G401 (cell line): ENCODE measurements at regions not wholly inside any gene's neighbourhood (a gene's known extent, or its start where the extent isn't known, plus 50 kb on each side); places are given as distances from the start of the nearest gene placed in this dataset.
"Not testable (repeated sequence)": the region's sequence is repeated elsewhere in the genome, so short reads cannot be mapped to it uniquely, and the experiment has no call there.

Source experiments
- DNase-seq: peaks from one replicate; pipeline ENCODE4 v3.0.0-alpha.2; 2015; ENCODE audit warnings: low spot score
- in situ Hi-C: cut with HindIII; loops from 2 replicates; pipeline ENCODE4 v1.10.0; 2016; ENCODE audit warnings: low sequenced_read_pairs, mixed read lengths

DNA sequence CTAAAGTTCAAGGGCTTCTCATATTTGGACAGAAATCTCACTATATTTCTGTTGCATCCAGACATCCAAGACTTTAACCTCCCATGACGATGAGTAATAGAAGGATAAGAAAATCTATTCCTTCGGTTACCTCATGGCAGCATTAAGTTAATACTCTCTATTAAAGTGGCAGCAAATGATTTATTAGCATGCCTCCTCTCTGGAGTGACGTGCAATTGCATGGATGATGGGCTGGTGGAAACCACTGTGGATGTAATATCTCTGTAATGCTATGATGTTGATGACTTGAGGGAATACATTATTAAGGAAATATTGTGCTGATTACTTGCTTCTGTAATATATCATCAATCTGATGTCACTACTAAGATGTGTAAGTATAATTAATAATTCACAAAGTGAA lies 336.8 kb downstream of the DSEL start:
- no peak for DNase-seq
- in situ Hi-C loops, result no loop called here

DNA sequence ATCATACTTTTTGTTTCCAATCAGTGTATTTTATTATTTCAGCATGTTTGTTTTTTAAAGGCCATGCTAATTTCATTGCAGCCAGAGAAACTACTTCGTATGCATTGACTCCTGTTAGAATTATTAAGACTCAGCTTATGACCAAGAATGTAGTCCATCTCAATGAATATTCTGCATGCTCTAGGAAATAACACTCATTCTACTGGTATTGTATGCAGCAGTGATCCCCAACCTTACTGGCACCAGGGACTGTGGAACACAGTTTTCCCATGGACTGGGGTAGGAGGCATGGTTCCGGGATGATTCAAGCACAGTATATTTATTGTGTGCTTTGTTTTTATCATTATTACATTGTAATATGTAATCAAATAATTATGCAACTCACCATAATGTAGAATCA lies 356.9 kb downstream of the DSEL start:
- no peak for DNase-seq
- in situ Hi-C loops, result no loop called here

DNA sequence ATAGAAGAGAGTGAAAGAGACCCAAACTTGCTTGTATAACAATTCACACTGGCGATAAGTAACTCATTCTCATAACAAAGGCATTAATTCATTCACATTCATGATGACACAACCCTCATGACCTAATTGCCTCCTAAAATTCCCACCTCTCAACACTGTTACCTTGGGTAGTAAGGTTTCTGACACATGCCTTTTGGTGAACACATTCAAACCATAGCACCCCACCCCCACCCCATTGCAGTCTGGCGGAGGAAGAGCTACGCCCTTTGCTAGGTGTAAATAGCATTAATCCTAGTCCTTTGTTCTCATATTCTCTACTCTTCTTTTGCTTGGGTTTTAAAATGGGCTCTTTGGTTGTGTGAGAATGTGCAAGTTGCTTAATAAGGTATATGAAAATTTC lies 361.5 kb downstream of the DSEL start:
- DNase-seq, result no peak

DNA sequence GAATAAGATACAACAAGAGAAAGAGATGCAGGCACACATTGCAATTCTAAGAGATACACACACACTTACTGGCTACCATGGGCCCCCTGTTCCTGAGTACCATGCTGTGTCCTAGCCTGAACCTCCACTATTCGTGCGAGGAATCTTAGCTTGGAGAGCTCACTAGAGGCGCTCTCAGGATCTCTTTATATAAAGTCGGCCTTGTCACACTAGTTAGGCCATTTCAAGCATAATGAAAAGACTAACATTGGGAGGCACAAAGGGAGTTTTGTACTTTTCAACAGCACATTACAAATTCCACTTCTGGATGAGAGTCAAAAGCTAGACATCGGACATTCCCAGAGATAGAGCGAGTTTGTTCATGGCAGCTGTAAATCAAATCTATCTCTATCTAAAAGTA lies 365.2 kb downstream of the DSEL start:
- in situ Hi-C loops, result no loop called here

More for the DNA sequence above, 361.5 kb downstream of the DSEL start:
- in situ Hi-C loops, result no loop called here

DNA sequence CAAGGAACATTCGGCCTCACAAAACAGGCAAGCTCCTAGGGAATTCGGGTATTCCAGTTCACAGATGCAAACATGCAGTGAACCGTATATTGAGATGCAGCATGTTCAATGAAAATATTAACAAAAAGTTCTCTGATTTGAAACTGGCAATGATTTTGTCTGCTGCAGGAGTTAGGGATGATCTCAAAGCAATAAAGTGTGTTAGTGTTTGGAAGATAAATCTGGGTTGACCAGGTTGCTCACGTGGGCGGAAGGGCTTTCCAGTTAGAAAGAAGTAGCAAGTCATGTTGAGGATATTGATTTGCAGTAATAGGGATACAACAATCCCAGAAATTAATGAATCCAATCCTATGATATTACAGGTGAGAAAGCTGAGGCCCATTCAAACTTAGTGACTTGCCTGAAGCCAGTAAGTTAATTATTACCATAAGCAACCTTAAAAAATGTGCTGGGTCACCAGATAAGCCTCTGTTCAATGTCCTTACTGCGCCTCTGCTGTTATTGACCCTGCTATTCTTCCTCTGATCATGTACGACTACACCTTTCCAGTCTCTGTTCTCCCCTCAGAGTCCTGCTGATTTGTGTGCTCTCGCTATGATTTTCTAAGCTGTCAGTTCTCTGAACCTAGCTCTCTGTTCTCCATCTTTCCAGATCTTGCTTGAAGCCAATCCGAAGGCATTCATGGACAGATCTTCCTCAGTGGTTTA lies 370.8 kb downstream of the DSEL start:
- in situ Hi-C loops, result no loop called here
- no peak for DNase-seq

More for the DNA sequence above, 365.2 kb downstream of the DSEL start:
- peak; percentile 13 for DNase-seq

DNA sequence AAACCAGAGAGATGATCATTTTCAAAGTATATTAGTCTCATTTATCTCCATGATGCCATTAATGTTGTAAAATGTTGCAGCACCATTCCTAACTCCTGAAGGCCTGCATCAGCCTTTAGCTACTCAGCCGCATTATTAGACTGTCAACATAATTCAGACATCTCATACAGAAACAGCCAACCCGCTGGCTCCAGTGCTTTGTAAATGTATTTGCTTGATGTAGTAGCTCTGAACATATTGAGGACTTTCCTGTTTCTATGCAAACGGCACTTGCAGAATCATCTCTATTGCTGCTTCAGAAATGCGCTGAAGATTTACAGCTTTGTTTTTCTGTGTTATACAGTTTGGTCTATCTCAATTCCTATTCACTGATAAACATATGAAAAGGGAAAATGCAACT lies 372.2 kb downstream of the DSEL start:
- in situ Hi-C loops, result no loop called here
- no peak for DNase-seq

DNA sequence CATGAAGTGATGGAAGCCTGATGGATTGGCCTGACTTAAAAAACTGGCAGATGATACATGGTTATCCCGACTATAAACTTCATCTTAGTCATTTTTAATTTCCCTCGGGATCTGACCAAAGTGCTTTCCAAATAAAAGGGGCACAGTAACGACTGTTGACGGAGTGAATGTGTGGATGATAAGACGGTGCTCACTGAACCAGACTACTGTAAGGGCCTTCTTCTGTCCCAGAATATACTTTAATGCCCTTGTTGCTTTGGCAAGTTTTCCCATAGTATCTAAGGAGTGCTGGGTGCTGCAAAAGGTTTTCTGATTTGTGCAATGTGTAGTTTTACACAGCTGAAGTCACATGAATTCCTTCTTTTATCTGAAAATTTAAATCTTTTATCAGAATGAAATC lies 373.5 kb downstream of the DSEL start:
- no peak for DNase-seq
- in situ Hi-C loops, result no loop called here

DNA sequence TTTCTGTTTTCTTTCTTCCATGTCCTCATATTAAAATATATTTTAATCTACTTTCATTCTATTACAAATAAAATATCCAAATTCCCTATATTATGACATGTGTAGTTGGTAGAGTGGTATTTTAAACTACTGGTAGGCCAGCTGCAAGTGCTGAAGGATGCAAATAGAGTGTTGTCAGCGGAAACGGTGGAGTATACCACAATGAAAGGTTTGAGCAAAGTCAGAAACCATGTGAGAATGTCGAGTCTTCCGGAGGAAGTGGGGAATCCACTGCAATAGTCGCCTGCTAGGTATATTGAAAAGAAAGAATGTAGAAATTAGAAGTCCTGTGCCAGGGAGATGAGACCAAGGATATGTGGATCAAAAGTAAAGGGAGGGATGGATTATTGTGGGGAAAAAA lies 373.9 kb downstream of the DSEL start:
- in situ Hi-C loops, result no loop called here
- no peak for DNase-seq

DNA sequence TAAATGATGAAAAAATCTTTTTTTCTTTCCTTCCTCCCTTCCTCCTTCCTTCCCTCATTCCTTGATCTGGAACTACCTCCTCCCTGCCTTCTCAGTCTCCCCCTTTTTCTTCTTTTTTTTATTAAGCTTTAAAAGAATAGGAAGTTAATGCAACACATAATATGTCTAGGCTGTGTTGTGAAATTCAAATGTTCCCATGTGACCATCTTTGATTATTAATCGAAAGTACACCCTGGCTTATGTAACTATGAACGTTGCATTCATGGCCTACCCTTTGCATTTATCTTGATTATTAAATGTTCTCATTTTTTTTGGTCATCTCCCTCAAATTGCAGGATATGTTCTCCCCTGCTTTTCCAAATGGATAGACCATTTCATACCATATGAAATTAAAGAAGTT lies 376.0 kb downstream of the DSEL start:
- DNase-seq, result no peak
- in situ Hi-C loops, result no loop called here

DNA sequence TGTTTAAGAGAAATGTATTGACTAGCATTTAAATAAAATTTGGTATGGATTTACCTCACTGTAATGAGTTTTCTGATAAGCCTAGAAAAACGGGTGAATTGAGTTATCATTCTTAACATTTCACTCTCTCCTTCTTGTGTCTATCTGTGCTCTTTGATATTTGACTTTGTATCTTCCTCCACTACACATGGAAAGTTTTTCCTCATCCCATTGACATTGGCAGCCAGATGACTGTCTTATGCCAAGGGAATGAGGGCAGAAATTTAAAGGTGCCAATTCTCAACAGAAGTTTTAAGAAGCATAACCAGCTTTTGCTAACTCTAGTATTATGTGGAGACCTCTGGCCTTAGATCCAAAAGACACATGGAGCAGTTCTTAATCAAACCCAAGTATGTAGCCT lies 376.6 kb downstream of the DSEL start:
- in situ Hi-C loops, result no loop called here
- no peak for DNase-seq

DNA sequence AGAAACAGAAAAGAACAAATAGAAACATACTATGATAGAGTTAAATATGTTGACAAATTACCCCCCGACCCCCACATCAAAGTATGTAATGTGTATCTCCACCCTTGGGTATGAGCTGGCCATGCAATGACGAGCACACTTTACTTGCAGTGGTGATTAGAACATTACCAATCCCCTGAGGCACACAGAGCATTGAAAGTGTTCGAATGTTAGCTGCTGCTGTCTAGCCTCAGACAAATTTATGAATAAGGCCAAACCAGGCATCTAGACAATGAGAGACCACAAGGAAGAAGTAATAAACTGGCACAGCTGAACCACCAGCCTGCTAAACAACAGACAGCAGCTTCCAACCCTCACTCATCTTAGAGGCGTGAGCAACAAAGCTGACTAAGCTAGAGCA lies 380.5 kb downstream of the DSEL start:
- in situ Hi-C loops, result no loop called here

DNA sequence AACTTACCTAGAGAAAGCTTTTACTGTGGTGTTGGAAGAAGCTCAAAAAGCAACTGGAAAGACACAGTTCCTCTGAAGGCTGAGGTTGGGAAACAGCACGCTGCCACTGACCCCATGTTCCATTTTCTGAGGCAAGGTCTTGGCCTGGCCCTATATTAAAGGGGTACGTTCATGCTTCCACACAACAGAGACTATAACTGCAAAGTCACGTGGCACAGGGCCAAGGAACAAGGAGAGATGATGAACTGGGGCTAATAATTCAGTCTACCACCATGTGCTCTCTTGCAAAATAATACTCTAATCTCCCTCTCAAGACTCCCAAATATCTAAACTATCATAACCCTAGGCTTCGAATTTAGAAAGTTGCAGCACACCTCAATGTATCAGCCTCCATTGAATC lies 381.6 kb downstream of the DSEL start:
- no peak for DNase-seq
- in situ Hi-C loops, result no loop called here

More for the DNA sequence above, 380.5 kb downstream of the DSEL start:
- DNase-seq, result no peak

DNA sequence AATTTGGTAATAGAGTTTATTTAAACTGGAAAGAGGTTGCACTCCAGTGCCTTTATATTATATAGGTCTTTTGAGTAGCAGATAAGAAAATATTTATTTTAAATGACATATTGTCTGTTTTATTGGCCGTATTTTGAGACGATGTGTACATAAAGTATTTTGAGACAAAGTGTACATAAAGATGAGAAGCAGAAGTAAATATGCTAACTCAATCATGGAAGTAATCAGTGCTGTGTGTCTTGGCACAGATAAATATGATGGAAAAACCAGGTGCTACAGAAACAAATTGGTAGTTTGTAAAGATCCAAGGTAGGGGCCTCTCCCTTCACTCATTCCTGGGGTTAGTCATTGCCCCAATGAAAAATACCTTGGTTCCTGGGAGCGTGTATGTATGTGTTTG lies 382.9 kb downstream of the DSEL start:
- in situ Hi-C loops, result no loop called here
- DNase-seq, result no peak

DNA sequence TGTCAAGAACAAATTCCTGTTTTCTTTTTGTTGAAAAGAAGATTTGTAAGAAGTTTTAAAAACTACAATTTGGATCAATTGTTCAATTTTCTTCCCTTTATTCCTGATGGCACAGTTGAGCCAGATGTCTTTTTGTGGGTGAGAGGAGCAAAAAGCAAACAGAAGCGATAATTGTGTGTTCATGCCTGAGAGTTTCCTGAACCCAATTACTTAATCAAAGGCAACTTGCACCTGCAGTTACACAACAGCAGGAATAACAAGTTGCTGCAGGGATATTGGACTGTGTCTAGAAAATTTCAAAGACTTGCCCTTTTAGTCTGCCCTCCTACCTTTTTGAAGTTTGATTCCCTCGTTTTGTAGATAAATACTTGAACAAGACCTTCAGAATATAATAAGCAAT lies 383.6 kb downstream of the DSEL start:
- no peak for DNase-seq
- in situ Hi-C loops, result no loop called here

DNA sequence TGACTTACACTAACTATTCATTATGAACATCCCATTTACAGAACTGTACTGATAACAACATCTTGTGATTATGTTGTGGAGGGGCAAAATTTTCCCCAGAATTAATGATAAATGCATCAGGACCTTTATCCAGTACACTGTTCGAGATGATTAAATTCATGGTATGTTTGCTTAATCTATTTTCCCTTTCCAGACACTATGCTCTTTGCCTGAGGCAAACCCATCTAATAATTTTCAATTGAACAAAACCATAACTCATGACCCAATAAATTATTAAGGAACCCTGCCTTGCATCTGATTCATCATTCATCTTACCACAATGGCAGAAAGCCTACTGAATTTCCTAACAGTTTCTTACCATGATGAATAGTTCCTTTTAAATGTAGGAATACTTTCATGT lies 385.0 kb downstream of the DSEL start:
- DNase-seq, result no peak
- in situ Hi-C loops, result no loop called here

DNA sequence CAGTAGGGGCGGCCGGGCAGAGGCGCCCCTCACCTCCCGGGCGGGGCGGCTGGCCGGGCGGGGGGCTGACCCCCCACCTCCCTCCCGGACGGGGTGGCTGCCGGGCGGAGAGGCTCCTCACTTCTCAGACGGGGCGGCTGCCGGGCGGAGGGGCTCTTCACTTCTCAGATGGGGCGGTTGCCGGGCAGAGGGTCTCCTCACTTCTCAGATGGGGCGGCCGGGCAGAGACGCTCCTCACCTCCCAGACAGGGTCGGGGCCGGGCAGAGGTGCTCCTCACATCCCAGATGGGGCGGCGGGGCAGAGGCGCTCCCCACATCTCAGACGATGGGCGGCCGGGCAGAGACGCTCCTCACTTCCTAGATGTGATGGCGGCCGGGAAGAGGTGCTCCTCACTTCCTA lies 389.8 kb downstream of the DSEL start:
- DNase-seq, in situ Hi-C loops: not testable (repeated sequence)

DNA sequence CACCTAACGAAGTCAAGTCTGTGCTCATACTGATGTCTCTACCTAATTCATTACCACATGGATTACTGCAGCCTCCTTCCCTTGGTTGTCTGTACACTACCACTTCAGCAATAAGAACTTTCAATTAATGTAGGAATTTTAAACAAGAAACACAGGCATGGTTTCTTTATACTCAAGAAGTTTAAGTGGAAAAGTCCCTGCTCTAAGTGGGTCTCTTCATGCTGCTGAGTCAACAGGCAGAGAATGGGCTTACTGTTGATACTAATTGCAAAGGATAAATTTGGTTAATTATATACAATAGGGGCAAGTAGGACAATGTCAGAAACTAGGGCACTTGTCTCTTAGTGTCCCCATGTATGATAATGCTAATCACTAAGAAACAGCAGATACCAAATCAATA lies 392.6 kb downstream of the DSEL start:
- no peak for DNase-seq
- in situ Hi-C loops, result no loop called here

DNA sequence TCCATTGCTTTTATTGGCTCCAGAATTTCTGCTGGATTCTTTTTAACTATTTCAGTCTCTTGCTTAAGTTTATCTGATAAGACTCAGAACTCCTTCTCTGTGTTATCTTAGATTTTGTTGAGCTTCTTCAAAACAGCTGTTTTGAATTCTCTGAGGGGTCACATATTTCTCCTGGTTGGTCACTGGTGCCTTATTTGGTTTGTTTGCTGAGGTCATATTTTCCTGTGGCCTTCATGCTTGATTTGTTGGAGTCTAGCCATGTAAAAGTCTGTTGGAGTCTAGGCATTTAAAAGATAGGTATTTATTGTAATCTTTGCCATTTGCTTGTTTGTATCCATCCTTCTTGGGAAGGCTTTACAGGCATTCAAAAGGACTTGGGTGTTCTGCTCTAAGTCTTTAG lies 398.7 kb downstream of the DSEL start:
- in situ Hi-C loops, result no loop called here
- DNase-seq, result no peak

DNA sequence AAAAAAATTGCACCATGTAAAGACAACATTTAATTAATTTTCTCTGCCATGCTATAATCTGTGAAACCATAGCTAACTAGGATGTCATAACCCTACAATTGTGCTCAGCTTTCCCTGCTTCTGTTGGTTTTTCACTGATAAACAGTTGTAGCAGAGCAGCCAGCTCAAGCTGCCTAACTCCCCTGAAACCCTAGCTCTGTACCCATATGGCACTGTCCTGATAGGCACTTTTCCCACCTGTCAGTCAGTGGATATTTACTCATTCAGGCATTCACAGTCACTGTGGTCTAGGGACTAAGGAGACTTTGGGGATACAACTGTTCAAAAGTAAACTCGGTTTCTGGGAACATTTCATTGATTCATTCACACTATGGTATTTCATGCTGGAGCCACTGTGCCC lies 407.0 kb downstream of the DSEL start:
- DNase-seq, result no peak
- in situ Hi-C loops, result no loop called here

DNA sequence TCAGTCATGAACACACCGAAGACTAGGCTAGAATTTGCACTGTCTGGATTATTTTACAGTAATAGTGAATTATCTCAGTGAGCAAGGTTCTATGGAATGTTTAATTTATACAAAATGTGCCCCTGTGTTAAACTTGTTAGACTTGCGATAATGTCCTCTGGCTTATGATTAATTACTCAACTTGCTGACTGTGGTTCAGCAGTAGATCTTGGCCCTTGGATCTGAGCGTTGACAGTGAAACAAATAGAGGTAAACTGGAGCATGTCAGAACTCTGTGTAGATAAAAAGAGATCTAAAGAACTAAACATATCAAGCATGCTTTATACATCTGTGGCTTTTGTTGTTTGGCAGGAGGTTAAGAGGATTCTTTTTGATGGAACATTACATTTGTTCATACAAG lies 407.6 kb downstream of the DSEL start:
- no peak for DNase-seq
- in situ Hi-C loops, result no loop called here

DNA sequence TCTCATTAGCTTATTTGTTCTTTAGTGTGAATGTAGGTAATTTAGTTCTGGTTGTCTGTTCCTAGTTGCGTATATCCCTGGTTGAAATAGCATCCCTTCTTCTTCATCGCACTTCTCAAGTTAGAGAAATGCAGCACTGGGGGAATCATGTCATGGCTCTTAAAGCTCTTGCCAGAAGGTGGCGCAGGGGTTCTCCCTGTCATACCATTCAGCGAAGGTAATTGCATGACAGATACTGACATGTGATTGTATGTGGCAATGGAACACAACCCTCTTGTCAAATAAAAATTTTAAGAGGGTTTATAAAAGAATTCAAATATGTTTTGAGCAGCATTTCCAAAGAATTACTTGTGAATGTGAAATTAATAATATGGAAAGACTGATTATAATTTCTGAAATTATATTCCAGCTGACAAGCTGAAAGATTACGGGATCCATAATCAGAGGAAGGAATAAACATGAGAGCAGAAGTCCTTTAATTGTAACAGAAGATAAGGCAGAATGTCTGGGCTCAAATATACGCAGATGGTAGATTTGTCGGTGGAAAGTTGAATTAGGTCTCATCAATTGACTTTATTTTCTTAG lies 411.7 kb downstream of the DSEL start:
- DNase-seq, result peak; percentile 36
- in situ Hi-C loops, result no loop called here
